SK-N-DZ (cell line): ENCODE measurements at regions not wholly inside any gene's neighbourhood (a gene's known extent, or its start where the extent isn't known, plus 50 kb on each side); places are given as distances from the start of the nearest gene placed in this dataset.
"Not testable (repeated sequence)": the region's sequence is repeated elsewhere in the genome, so short reads cannot be mapped to it uniquely, and the experiment has no call there.

Experiments used
- DNase-seq: peaks from one replicate; pipeline ENCODE4 v3.0.0-alpha.2; 2015; ENCODE audit warnings: low spot score

- no peak for DNase-seq
Observed at GRCh38 chr9:75457474-75458011, 369.2 kb downstream of the OSTF1 start.

DNA sequence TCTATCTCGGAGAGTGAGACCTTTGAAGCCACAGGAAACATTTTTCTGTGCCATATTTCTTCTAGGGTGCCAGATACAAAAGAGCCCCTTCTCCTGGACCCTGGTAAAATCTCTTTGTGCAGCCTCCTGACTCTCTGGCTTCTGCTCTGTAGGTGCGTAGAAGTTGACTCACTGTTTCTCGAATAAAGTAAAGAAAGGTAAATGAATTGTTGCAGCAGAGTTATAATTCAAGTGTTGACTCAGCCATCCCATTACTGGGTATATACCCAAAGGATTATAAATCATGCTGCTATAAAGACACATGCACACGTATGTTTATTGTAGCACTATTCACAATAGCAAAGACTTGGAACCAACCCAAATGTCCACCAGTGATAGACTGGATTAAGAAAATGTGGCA, 371.0 kb downstream of the OSTF1 start:
- DNase-seq, result not testable (repeated sequence)

- DNase-seq, result no peak
Observed at GRCh38 chr9:75461183-75461582, 372.9 kb downstream of the OSTF1 start.

DNA sequence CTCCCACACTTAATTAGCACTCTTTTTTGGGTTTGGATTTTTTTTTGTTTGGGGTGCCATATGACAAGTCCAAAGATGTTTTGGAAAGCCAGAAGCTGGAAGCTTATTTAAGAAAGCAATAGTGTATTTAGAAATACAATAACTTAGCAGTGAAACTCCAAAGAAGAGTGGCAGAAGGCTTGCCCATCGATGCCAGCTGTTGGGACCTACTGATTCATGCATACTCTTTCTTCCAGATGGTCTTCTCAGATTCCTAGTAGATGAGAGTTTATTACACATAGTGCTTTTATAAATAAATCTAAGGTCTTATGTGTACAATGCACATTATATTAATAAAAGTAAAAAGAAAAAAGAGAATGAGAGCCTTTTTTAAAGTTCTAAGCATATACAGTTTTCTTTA, 374.6 kb downstream of the OSTF1 start:
- no peak for DNase-seq

DNA sequence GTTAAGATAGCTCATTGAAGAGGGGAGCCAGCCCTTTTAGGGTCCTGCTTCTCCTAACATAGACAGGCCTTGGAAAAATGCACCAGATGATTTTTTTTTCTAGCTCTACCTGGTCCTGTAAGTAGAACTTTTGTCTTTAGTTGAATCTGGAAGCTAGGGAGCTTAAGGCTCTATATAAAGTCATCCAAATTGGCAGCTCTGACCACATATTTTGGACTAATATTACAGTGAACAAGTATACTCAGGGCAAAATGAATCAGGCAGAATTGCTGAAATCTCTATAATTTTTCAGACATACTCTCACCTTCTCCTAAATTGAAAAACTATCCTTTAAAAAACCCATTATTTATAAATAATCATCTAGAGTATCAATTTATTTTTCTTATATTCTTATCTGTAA, 375.6 kb downstream of the OSTF1 start:
- DNase-seq, result no peak

DNA sequence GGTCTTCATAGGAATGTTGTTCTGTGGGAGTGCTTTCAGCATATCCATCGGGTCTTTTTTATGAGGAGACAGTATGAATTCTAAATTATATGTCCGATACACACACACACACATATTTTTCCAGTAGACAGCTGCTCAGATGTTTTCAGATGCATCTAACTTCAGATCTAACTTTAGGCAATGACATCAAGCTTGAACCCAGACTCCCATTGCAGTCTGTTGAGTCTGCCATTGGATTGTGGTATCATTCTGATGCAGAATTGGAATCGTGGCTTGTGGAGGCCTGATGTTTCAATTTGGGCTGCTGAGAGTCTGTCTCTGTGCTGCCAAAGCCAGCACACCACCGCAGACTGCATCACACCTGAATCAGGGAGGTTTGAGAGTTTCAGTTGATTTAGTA, 376.4 kb downstream of the OSTF1 start:
- no peak for DNase-seq

DNA sequence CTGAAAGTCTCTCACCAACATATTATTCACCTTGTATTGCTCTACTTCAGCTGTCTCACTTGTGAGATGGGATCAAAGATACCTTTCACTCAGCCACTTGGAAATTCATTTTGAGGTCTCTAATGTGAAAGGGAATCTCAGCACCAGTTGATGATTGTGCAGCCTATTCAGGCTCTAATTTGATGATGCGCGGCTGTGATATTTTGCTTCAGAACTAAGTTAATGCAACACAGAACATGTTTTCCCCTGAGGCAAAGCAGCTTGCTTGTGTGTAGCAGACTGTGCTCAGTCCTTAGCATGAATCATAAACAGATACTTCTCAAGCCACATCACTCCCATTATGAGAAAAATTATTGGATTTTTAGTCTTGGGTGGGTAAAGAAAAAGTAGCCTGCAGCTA, 378.8 kb downstream of the OSTF1 start:
- no peak for DNase-seq

DNA sequence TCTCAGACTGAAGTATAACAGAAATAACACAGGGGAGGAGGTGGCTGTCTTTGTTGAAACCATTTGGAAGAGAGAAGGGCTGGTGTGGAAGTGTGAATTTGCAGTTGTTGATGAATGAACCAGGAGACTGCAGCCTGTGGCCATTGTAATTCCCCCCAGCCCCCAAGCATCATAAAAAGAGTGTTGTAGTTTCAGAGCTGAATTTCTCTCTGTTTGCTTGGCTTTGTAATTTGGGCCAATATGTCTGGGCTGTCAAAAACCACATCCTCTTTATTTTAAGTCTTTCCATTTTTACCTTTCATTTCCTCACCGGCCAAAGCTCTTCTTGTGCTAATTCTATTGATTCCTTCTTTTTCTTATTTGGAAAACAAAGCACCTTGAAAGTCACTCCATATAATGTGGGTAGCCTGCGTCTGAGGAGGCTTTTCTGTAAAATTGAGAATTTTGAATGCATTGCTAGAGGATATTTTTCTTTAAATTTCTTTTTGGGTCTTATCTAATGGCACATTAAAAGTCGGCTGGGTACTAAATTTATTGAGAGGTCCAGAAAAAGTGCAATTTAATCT, 383.3 kb downstream of the OSTF1 start:
- DNase-seq, result no peak

- no peak for DNase-seq
Observed at GRCh38 chr9:75482566-75482965, 394.3 kb downstream of the OSTF1 start.

GRCh38 chr9:75483636-75484035, 395.3 kb downstream of the OSTF1 start:
- DNase-seq, result no peak

- DNase-seq, result no peak
Observed at GRCh38 chr9:75487856-75488718, 399.8 kb downstream of the OSTF1 start.

DNA sequence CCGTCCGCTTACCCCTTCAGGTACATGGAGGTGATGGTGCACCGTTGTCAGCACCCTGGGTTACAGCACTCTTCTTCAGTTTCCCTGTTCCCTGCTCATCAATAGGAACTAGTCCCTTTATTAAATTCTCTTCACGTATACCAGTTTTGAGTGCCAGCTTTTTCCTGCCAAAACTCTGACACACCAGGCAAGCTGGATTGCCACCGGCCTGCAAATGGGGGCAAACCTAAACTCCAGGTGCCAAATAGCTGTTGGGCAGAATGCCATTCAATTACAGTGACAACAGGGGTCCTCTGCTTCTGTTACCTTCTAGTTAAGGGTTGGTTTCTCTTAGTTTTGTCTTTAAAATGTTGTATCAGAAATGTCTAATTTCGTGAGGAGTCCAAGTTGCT, 400.4 kb downstream of the OSTF1 start:
- DNase-seq, result no peak

GRCh38 chr9:75490326-75490725, 400.1 kb upstream of the PCSK5 start:
- DNase-seq, result no peak

DNA sequence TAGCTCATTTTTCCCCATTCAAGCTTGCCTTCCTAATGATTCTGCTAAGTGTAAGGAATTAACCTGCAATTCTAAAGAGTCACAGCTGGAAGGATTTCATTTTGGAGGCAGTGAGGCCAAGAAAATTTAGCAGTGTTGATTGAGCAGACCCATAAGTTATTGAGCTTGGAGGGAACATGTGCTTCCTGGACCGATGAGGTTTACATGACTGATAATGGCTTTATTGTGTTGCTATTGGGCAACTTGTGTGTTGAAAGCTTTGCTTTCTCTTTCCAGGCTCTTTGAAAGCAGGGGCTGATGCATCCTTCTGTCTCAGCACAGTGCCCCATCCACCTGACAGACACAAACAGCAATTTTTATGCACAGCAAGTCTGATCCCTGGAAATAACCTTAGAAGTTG, 398.9 kb upstream of the PCSK5 start:
- no peak for DNase-seq

- DNase-seq, result no peak
Observed at GRCh38 chr9:75499812-75500211, 390.7 kb upstream of the PCSK5 start.

GRCh38 chr9:75500479-75500878, 390.0 kb upstream of the PCSK5 start:
- DNase-seq, result no peak

GRCh38 chr9:75500940-75501339, 389.5 kb upstream of the PCSK5 start:
- not testable (repeated sequence) for DNase-seq

DNA sequence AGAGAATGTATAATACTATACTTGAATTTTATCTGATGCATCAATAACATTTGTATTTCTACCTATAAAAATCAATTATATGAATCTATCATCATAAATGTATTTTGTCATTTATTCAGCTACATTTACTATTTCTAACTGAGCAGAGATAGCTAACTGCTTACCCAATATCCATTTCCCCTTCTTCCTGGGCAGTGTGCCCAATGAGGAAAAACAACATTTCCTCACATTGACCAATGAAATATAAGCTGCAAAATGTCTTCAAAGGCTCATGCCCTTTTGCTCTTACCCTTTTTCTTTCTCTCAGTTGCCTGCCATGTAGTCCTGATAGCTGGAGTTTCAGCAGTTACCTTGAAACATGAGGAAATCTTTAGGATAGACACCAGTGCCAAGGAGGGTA, 385.8 kb upstream of the PCSK5 start:
- no peak for DNase-seq

GRCh38 chr9:75505654-75506053, 384.8 kb upstream of the PCSK5 start:
- no peak for DNase-seq

GRCh38 chr9:75529463-75529862, 361.0 kb upstream of the PCSK5 start:
- DNase-seq, result no peak

DNA sequence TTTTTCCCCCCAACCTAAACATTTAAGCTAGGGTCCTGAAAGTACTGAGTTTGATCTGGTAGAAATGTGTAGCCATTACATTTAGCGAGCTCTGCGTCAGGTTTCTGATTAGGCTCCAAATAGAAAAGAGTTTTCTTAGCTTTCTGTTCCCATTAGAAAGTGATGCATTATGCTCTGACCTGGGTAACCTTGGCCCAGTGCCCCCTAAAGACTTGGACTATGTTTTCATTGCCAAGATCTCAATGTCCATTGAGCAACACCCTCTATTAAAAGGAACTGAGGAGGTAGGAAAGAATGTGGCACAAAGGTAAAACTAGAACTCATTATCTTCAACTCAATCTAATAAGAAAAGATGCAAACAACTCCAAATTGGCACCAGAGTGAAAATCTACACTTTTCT, 358.9 kb upstream of the PCSK5 start:
- no peak for DNase-seq

DNA sequence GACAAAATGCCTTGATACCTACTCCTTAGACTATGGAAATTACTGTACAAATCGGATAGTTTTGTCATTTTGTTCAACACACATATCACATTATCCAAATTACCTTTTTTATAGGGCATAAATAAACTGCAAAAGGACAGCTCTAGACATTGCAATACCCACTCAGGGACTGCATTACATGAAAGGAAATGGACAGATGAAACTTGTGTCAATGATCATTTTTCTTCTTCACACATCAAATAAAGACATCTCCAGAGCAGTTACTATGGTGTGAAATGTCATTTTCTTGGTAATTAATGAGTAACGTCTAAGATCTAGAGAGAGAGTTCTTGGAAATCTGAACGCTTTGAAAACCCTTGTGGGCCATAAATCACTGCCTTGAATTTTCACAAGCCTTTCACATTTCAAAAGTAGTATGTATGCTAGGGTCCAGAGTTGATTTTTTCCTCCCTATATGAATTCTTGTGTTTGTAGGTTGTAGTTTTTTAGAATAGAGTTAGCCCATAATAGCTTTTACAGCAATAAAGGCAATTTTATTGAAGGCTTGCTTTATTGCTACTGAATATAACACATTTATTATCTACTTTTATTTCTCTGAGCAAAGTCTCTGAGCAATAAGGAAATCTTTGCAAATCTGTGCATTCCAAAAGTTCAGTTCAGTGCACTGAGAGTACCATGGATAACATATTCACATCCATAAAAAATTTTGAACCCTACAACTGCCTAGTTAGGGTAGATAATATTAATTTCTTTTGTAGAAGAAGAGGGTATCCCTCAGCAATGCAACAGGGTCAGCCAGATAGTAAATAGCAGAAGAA, 358.0 kb upstream of the PCSK5 start:
- no peak for DNase-seq
